Uterus (tissue), 3 donors: ENCODE measurements at regions not wholly inside any gene's neighbourhood (a gene's known extent, or its start where the extent isn't known, plus 50 kb on each side); places are given as distances from the start of the nearest gene placed in this dataset.

Experiments
- DNase-seq, 2 donors: peaks; one replicate each; pipeline ENCODE4 v3.0.0-alpha.2; 2019 to 2020
- H3K27ac ChIP-seq, 2 donors: fragments of 200-600 bp; sonication (generic); 1 replicate in 1 of 2; 2 replicates in 1 of 2; pipeline ENCODE4 v1.5.1; 2016 to 2018
- H3K27me3 ChIP-seq, 2 donors: fragments of 200-600 bp; sonication (generic); one replicate each; pipeline ENCODE4 v1.5.1; 2018 to 2019; ENCODE audit warnings: control low read depth in 1 of 2
- H3K36me3 ChIP-seq, 2 donors: fragments of 200-600 bp; sonication (generic); one replicate each; pipeline ENCODE4 v1.5.1; 2019; ENCODE audit warnings: control low read depth in 1 of 2
- H3K4me1 ChIP-seq, 2 donors: fragments of 200-600 bp; sonication (generic); one replicate each; pipeline ENCODE4 v1.5.1; 2018 to 2019; ENCODE audit warnings: control low read depth in 1 of 2
- H3K4me3 ChIP-seq, 2 donors: fragments of 200-600 bp; sonication (generic); 1 replicate in 1 of 2; 2 replicates in 1 of 2; pipeline ENCODE4 v1.5.1; 2018 to 2019; ENCODE audit warnings: mild to moderate bottlenecking in 1 of 2
- H3K9me3 ChIP-seq, 2 donors: fragments of 200-600 bp; sonication (generic); one replicate each; pipeline ENCODE4 v1.5.1; 2019; ENCODE audit warnings: control low read depth in 1 of 2
- CTCF ChIP-seq, 4 experiments: fragments of 200-600 bp in 2 of 4; fragments of 450-650 bp in 2 of 4; sonication (generic) in 2 of 4; IDR thresholded peaks; one replicate each; pipeline ENCODE4 v1.5.1; 2016 to 2019; ENCODE audit warnings: antibody characterized with exemption in 4 of 4, mild to moderate bottlenecking in 2 of 4, moderate library complexity in 1 of 4
- POLR2A ChIP-seq, 2 donors: fragments of 450-650 bp; IDR thresholded peaks; one replicate each; pipeline ENCODE4 v1.6.1; 2016; ENCODE audit warnings: antibody characterized with exemption in 2 of 2, mild to moderate bottlenecking in 1 of 2, moderate library complexity in 1 of 2
- intact Hi-C: fragments of 100-400 bp; cut with DNase I; formaldehyde crosslinking; loops from one replicate; pipeline ENCODE4 v1.15.1; 2023; ENCODE audit warnings: low total_unique reads
- donor health status: DM: yes; HTN: yes; CAD: no.

GRCh38 chr3:655824-656223 is 437.0 kb upstream of the CNTN6 start:
- Histone ChIP-seq H3K27ac (no peak overlapping the region), H3K36me3 (no peaks in the 10 kb centered on the region), H3K4me1 (no peaks in the 10 kb centered on the region), H3K4me3 (no peak overlapping the region), H3K9me3 (no peaks in the 10 kb centered on the region), H3K27me3 (no peaks in the 10 kb centered on the region)
- no peak for DNase-seq
- intact Hi-C loops = no loop called here
- TF ChIP-seq POLR2A (IDR thresholded peaks at IDR 0.05) (no peak), CTCF (IDR thresholded peaks at IDR 0.05) (no peak)

DNA sequence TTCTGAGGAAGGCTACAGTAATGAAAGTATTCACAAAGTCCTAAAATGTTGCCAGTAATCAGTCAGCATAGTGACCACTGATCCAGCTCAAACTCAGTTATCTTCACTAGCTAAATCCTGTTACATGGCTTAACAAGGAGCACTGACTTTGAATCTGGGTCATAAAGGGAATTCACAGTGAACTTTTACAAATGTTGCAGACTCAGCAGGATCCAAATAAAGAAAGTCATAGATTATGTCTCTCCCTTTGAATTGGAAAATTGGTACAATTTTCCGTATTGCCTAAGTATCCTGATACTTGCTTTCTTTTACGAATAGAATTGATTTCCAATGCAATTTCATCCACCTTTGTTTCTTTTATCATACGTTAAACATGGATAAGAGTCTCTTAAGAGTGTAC is 431.5 kb upstream of the CNTN6 start:
- Histone ChIP-seq H3K9me3 (no peaks in the 10 kb centered on the region), H3K4me3 (no peak overlapping the region), H3K27me3 (no peaks in the 10 kb centered on the region), H3K4me1 (no peaks in the 10 kb centered on the region), H3K36me3 (no peaks in the 10 kb centered on the region), H3K27ac (no peak overlapping the region)
- intact Hi-C loops = no loop called here
- DNase-seq = no peak
- TF ChIP-seq CTCF (IDR thresholded peaks at IDR 0.05) = no peak
- TF ChIP-seq POLR2A (IDR thresholded peaks at IDR 0.05) = no peak

DNA sequence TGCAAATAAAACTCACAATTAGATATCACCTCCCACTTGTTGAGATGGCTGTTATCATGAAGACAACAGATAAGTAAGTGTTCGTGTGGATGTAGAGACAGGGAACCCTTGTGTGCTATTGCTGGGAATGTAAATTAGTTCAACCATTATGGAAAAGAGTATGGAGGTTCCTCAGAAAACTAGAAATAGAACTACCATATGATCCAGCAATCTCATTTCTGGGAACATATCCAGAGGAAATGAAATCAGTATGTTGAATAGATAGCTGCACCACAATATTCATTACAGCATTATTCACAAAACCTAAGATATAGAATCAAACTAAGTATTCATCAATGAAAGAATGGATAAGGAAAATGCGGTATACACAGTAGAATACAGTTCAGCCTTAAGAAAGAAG is 418.7 kb upstream of the CNTN6 start:
- intact Hi-C loops = no loop called here
- H3K27me3 ChIP-seq = no peaks in the 10 kb centered on the region
- no peak for DNase-seq
- H3K9me3 ChIP-seq = no peaks in the 10 kb centered on the region
- H3K4me3 ChIP-seq = no peak overlapping the region
- no peak for TF ChIP-seq CTCF (IDR thresholded peaks at IDR 0.05)
- no peak for TF ChIP-seq POLR2A (IDR thresholded peaks at IDR 0.05)
- no peaks in the 10 kb centered on the region for H3K4me1 ChIP-seq
- H3K27ac ChIP-seq = no peak overlapping the region
- no peaks in the 10 kb centered on the region for H3K36me3 ChIP-seq

GRCh38 chr3:675846-676245 is 417.0 kb upstream of the CNTN6 start:
- Histone ChIP-seq H3K4me1 (no peaks in the 10 kb centered on the region), H3K27me3 (no peaks in the 10 kb centered on the region), H3K4me3 (no peak overlapping the region), H3K36me3 (no peaks in the 10 kb centered on the region), H3K9me3 (no peaks in the 10 kb centered on the region), H3K27ac (no peak overlapping the region)
- TF ChIP-seq CTCF (IDR thresholded peaks at IDR 0.05) (no peak), POLR2A (IDR thresholded peaks at IDR 0.05) (no peak)
- intact Hi-C loops = no loop called here
- no peak for DNase-seq

DNA sequence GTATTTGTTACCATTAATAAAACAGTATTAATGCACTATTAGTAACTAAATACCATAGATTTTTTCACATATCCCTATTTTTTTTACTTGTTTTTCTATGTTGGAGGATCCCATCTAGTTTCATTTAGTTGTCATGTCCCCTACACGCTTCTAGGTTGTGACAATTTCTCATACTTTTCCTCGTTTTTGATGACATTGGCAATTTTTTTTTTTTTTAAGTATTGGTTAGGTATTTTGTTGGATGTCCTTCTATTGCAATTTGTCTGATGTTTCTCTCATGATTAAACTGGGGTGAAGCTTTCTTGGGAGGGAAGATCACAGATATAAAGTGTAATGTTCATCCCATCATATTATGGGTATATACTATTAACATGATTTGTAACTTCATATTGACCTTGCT is 409.1 kb upstream of the CNTN6 start:
- no peak for DNase-seq
- Histone ChIP-seq H3K4me1 (no peaks in the 10 kb centered on the region), H3K27me3 (no peaks in the 10 kb centered on the region), H3K4me3 (no peak overlapping the region), H3K27ac (no peak overlapping the region), H3K36me3 (no peaks in the 10 kb centered on the region), H3K9me3 (no peaks in the 10 kb centered on the region)
- TF ChIP-seq POLR2A (IDR thresholded peaks at IDR 0.05) = no peak
- no peak for TF ChIP-seq CTCF (IDR thresholded peaks at IDR 0.05)
- intact Hi-C loops = no loop called here
